ENCODE measurements at regions not wholly inside any gene's neighbourhood (a gene's known extent, or its start where the extent isn't known, plus 50 kb on each side); places are given as distances from the start of the nearest gene placed in this dataset.

DNA sequence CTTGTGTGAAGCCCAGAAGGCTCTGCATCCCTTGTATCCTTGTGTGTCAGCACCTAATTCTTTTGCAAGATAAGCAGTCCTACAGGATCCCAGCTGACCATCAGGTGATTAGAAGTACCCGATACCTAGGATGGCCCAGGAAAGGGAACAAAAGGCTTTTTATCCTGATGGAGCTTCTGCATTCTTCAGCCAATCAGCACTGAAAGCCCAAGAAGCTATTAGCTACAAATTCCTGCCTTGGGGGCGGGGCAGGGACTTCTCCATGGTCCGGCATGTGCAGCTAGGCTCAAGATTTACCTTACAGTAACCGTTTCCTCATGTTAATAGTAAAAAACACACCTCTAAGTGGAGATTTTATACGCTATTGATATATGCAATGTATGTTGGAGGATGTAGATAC is 264.6 kb upstream of the THUMPD2 start:
- TF ChIP-seq, protein P1, sequence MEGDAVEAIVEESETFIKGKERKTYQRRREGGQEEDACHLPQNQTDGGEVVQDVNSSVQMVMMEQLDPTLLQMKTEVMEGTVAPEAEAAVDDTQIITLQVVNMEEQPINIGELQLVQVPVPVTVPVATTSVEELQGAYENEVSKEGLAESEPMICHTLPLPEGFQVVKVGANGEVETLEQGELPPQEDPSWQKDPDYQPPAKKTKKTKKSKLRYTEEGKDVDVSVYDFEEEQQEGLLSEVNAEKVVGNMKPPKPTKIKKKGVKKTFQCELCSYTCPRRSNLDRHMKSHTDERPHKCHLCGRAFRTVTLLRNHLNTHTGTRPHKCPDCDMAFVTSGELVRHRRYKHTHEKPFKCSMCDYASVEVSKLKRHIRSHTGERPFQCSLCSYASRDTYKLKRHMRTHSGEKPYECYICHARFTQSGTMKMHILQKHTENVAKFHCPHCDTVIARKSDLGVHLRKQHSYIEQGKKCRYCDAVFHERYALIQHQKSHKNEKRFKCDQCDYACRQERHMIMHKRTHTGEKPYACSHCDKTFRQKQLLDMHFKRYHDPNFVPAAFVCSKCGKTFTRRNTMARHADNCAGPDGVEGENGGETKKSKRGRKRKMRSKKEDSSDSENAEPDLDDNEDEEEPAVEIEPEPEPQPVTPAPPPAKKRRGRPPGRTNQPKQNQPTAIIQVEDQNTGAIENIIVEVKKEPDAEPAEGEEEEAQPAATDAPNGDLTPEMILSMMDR (IDR thresholded peaks at IDR 0.05; ENCODE audit: extremely low read depth, missing control alignments): no peak
- DNase-seq (ENCODE audit: low spot score): no peak

DNA sequence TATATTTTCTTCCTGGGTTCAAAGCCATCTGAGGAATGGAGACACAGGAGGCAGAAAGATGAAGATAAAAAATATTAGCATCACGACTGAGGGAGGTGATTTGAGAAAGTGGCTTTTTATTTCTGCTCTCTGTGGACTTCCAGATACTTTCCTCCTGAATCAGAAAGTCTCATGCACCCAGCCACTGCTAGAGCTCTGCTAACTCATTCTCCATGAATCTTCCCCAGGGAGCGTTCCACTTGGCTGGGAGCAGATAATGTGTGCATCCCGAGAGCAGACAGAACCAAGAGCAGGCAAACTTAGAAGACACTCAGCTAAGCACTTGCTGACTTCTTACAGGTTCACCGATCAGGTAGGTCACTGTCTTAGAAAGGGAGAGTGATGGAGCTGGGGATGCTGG is 264.1 kb upstream of the THUMPD2 start:
- DNase-seq (ENCODE audit: low spot score): no peak
- TF ChIP-seq, protein P1 (IDR thresholded peaks at IDR 0.05; ENCODE audit: extremely low read depth, missing control alignments): no peak

DNA sequence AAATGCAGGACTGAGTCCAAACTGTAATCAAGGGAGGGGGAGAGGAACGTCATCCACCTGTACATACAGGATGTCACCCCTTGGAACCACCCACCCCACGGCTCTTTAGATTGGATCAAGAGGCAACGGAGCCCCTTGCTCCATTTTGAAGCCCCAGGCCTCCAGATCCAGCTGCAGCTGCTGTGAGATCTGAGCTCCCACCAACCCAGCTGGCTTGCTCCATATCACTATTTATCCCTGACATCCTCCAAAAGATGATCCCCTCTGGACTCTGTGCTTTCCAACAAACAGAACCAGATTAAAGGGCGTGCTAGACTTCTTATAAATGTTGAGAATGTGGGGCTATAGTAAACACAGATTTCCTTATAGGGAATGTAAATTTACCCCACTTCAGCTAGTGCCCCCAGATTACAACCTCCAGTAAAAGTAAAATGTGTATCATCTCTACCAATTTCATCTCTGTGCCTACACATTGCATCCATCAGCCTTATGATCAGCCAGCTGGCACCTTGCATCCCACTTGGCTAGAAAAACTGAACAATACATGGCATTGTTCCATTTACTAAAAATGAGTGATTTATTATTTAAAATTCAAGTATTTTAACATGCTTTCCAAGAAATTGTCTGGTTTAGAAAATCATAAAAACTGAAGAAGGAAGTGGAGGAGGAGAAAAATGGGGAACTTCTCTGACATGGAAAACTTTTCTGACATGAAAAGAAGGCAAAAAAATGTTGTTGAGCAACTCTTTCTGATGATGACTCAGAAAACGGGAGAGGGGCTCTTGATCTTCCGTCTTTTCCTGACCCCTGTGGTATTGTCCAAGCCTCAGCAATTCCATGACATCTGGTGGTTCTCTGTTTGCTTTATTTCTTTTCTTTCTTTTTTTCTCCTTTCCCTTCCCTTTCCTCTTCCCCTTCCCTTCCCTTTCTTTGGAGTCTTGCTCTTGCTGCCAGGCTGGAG is 262.6 kb upstream of the THUMPD2 start:
- TF ChIP-seq, protein P1 (IDR thresholded peaks at IDR 0.05; ENCODE audit: extremely low read depth, missing control alignments): no peak
- DNase-seq (ENCODE audit: low spot score): no peak

DNA sequence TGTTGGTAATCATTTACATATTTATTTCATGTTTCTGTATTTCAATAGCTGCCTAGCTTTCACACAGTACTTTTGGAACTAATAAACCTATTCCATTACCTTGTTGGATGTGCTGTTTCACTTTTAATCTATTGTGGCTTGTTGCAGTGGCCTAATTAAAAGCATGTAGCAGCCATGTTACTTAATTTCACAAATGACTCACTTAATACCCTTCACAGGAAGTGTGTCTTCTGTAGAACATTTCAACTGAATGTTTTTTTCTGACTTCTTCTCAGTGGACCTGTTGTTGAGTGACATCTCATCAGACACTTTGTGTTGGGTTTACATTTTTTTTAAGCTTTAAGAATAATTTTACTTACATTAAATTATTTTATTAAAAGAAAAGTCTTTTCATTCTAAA is 260.5 kb upstream of the THUMPD2 start:
- no peak for DNase-seq (ENCODE audit: low spot score)
- TF ChIP-seq, protein P1 (IDR thresholded peaks at IDR 0.05; ENCODE audit: extremely low read depth, missing control alignments): no peak

DNA sequence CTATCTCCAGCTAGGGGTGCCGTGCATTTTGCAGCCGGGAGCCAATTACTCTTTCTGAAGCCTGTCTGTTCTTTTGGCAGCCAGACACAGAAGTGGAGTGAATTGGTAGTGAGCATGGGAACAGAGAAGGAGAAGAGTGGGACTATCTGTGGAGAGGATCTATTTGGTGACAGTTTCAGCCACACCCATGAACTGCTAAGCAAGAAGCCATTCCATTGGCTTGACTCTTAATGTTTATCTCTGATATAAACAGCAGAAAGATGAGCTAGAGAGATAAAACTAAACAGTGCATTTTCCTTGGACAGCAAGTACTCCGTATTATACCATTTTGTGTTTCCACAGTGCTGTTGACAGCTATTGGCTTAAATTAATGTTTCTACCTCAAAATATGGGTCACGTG is 259.6 kb upstream of the THUMPD2 start:
- TF ChIP-seq, protein P1 (IDR thresholded peaks at IDR 0.05; ENCODE audit: extremely low read depth, missing control alignments): no peak
- no peak for DNase-seq (ENCODE audit: low spot score)

DNA sequence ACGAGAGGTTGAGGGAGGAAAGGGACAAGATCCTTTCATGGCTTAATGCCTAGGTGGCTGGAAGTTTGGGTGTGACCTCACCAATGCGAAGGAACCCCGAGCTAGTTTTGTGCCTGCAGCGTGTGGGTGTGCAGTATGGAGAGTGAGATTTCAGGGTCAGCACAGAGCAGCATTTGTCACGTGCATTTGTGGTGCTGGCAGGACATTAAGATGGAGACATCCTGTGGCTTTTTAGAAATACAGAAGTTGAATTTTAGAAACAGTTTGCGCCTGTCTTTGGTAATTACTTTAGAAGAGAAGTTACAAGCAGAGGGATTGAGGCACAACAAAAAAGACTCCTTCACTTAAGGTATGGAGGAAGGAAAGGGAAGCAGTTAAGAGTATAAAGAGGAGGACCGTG is 258.2 kb upstream of the THUMPD2 start:
- no peak for DNase-seq (ENCODE audit: low spot score)
- TF ChIP-seq, protein P1 (IDR thresholded peaks at IDR 0.05; ENCODE audit: extremely low read depth, missing control alignments): no peak

DNA sequence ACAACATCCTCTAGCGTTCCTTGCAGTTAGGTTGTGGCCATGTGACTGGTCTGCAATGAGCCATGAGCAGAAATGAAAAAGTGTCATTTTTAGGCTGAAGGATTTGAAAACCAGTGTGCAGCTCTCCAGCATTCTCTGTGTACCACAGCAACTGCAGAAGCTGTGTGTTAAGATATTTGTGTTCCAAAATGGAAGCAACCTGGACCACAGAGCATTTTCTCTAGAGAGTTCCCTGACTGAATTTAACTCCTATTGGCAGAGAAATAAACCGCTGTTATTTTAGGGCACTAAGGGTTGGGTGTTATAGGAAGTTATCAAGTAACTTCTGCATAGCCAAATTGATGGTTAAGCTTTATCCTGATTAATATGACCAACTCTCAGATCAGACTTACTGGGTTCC is 257.2 kb upstream of the THUMPD2 start:
- no peak for DNase-seq (ENCODE audit: low spot score)
- TF ChIP-seq, protein P1 (IDR thresholded peaks at IDR 0.05; ENCODE audit: extremely low read depth, missing control alignments): no peak
